SU-DHL-6 (cell line): ENCODE measurements at regions not wholly inside any gene's neighbourhood (a gene's known extent, or its start where the extent isn't known, plus 50 kb on each side); places are given as distances from the start of the nearest gene placed in this dataset.

Source experiments
- H2AFZ ChIP-seq: fragments of 200-600 bp; sonication (generic); 2 replicates; pipeline ENCODE4 v1.6.1; 2014; ENCODE audit warnings: low read depth, mild to moderate bottlenecking, moderate library complexity, mixed read lengths, antibody characterized with exemption, low read length; ENCODE audit not compliant: severe bottlenecking
- H3F3A ChIP-seq: fragments of 200-600 bp; shearing (Covaris generic); 2 replicates; pipeline ENCODE4 v1.6.0; 2016; ENCODE audit warnings: antibody characterized with exemption, mild to moderate bottlenecking; ENCODE audit not compliant: insufficient read depth
- H3K27ac ChIP-seq: fragments of 200-600 bp; sonication (generic); 2 replicates; pipeline ENCODE4 v1.5.1; 2016; ENCODE audit warnings: low read depth, mild to moderate bottlenecking, low read length, moderate library complexity, mixed read lengths
- H3K27me3 ChIP-seq: fragments of 200-600 bp; sonication (generic), shearing (Covaris generic); 2 replicates; pipeline ENCODE4 v1.6.0; 2014; ENCODE audit warnings: mild to moderate bottlenecking, low read length
- H3K36me3 ChIP-seq: fragments of 200-600 bp; sonication (generic); 2 replicates; pipeline ENCODE4 v1.6.1; 2014; ENCODE audit warnings: mild to moderate bottlenecking, low read length, mixed read lengths
- H3K4me2 ChIP-seq: fragments of 300-600, 200-600 bp; shearing (Covaris generic), sonication (generic); 2 replicates; pipeline ENCODE4 v1.6.0; 2014; ENCODE audit warnings: low read length, low read depth, mild to moderate bottlenecking; ENCODE audit not compliant: poor library complexity, severe bottlenecking
- H3K4me3 ChIP-seq: fragments of 200-600 bp; sonication (generic); 2 replicates; pipeline ENCODE4 v1.5.1; 2014; ENCODE audit warnings: antibody characterized with exemption, low read length, mild to moderate bottlenecking, mixed read lengths; ENCODE audit not compliant: insufficient read depth, poor library complexity, severe bottlenecking
- H3K79me2 ChIP-seq: fragments of 200-600 bp; sonication (generic); 2 replicates; pipeline ENCODE4 v1.6.1; 2014; ENCODE audit warnings: mild to moderate bottlenecking, low read length, moderate library complexity; ENCODE audit not compliant: insufficient read depth
- H3K9ac ChIP-seq: fragments of 200-600 bp; sonication (generic); 2 replicates; pipeline ENCODE4 v1.7.0; 2014; ENCODE audit warnings: mild to moderate bottlenecking, low read length
- H3K9me2 ChIP-seq: fragments of 200-600 bp; sonication (generic); replicated peaks from 2 replicates; pipeline ENCODE4 v1.6.1; 2014; ENCODE audit warnings: low read length; ENCODE audit not compliant: insufficient read depth
- H3K9me3 ChIP-seq: fragments of 200-600 bp; sonication (generic); 2 replicates; pipeline ENCODE4 v1.6.1; 2014; ENCODE audit warnings: low read length, mixed read lengths; ENCODE audit not compliant: insufficient read depth
- H4K20me1 ChIP-seq: fragments of 200-600 bp; sonication (generic); 2 replicates; pipeline ENCODE4 v1.6.1; 2014; ENCODE audit warnings: low read depth, mild to moderate bottlenecking, antibody characterized with exemption, low read length, moderate library complexity, mixed read lengths
- CTCF ChIP-seq: fragments of 200-600 bp; sonication (generic); IDR thresholded peaks from one replicate; pipeline ENCODE4 v1.5.1; 2017; ENCODE audit warnings: antibody characterized with exemption, mild to moderate bottlenecking, low read length, moderate library complexity; ENCODE audit not compliant: insufficient read depth, poor library complexity, severe bottlenecking
- EZH2phosphoT487 ChIP-seq: fragments of 200-600 bp; sonication (generic), shearing (Covaris generic); conservative IDR thresholded peaks from 2 replicates; pipeline ENCODE4 v1.6.1; 2018; ENCODE audit warnings: mild to moderate bottlenecking, antibody characterized with exemption, low read length, moderate library complexity, mixed read lengths

GRCh38 chr7:20839196-20839735 lies 52.6 kb upstream of the SP8 start:
- TF ChIP-seq EZH2phosphoT487 (no peak), CTCF (no peak)
- H3K4me2 ChIP-seq = no peak overlapping the region
- H4K20me1 ChIP-seq = no peaks in the 10 kb centered on the region
- H3K4me3 ChIP-seq = no peak overlapping the region
- no peaks in the 10 kb centered on the region for H3K27me3 ChIP-seq
- no peak overlapping the region for H2AFZ ChIP-seq
- no peaks in the 10 kb centered on the region for H3K36me3 ChIP-seq
- H3K9me3 ChIP-seq = no peaks in the 10 kb centered on the region
- no peak overlapping the region for H3K27ac ChIP-seq
- no peak overlapping the region for H3K9ac ChIP-seq
- no peaks in the 10 kb centered on the region for H3F3A ChIP-seq
- H3K9me2 ChIP-seq = no peaks in the 10 kb centered on the region
- no peaks in the 10 kb centered on the region for H3K79me2 ChIP-seq

- Histone ChIP-seq H2AFZ (no peak overlapping the region), H3K4me3 (no peak overlapping the region), H3K36me3 (no peaks in the 10 kb centered on the region), H3K4me2 (no peak overlapping the region), H4K20me1 (no peaks in the 10 kb centered on the region), H3K79me2 (no peaks in the 10 kb centered on the region), H3K27ac (no peak overlapping the region), H3F3A (no peaks in the 10 kb centered on the region), H3K9me2 (no peaks in the 10 kb centered on the region), H3K9ac (no peak overlapping the region), H3K27me3 (no peaks in the 10 kb centered on the region), H3K9me3 (no peaks in the 10 kb centered on the region)
- TF ChIP-seq EZH2phosphoT487 = no peak
- TF ChIP-seq CTCF = no peak
These were observed 53.3 kb upstream of the SP8 start for GRCh38 chr7:20839987-20840386.

GRCh38 chr7:20846791-20847190 lies 60.1 kb upstream of the SP8 start:
- no peak overlapping the region for H3K4me3 ChIP-seq
- no peaks in the 10 kb centered on the region for H3K27me3 ChIP-seq
- no peak overlapping the region for H3K4me2 ChIP-seq
- no peaks in the 10 kb centered on the region for H3F3A ChIP-seq
- H3K36me3 ChIP-seq = no peaks in the 10 kb centered on the region
- no peaks in the 10 kb centered on the region for H3K79me2 ChIP-seq
- H3K9ac ChIP-seq = no peak overlapping the region
- H3K9me3 ChIP-seq = no peaks in the 10 kb centered on the region
- no peaks in the 10 kb centered on the region for H3K9me2 ChIP-seq
- TF ChIP-seq EZH2phosphoT487 (no peak), CTCF (no peak)
- no peak overlapping the region for H2AFZ ChIP-seq
- no peak overlapping the region for H3K27ac ChIP-seq
- no peaks in the 10 kb centered on the region for H4K20me1 ChIP-seq

GRCh38 chr7:20858951-20859350 lies 72.3 kb upstream of the SP8 start:
- no peaks in the 10 kb centered on the region for H4K20me1 ChIP-seq
- no peaks in the 10 kb centered on the region for H3K36me3 ChIP-seq
- H3K27me3 ChIP-seq = no peaks in the 10 kb centered on the region
- no peak overlapping the region for H3K4me3 ChIP-seq
- H3K27ac ChIP-seq = no peak overlapping the region
- H3K9me2 ChIP-seq = no peaks in the 10 kb centered on the region
- no peak overlapping the region for H3K4me2 ChIP-seq
- no peaks in the 10 kb centered on the region for H3K9me3 ChIP-seq
- no peaks in the 10 kb centered on the region for H3F3A ChIP-seq
- no peaks in the 10 kb centered on the region for H3K79me2 ChIP-seq
- no peak overlapping the region for H2AFZ ChIP-seq
- TF ChIP-seq CTCF (no peak), EZH2phosphoT487 (no peak)
- no peak overlapping the region for H3K9ac ChIP-seq
